ENCODE measurements at regions not wholly inside any gene's neighbourhood (a gene's known extent, or its start where the extent isn't known, plus 50 kb on each side); places are given as distances from the start of the nearest gene placed in this dataset.

- Histone ChIP-seq H2AFZ (ENCODE audit: low read depth, low read length) (no peak overlapping the region), H3K4me1 (ENCODE audit: control insufficient read depth, insufficient read depth, low read depth, low read length) (no peaks in the 10 kb centered on the region), H3K36me3 (ENCODE audit: control insufficient read depth in 1 of 2, insufficient read depth in 2 of 2, low read depth in 1 of 2, low read length in 2 of 2) (no peaks in the 10 kb centered on the region), H3K4ac (ENCODE audit: low read depth in 1 of 2, low read length in 2 of 2) (no peak overlapping the region), H3K27ac (ENCODE audit: low read length, poor library complexity, severe bottlenecking) (no peak overlapping the region), H3K18ac (ENCODE audit: low read depth in 1 of 2, low read length in 2 of 2) (no peak overlapping the region), H3K9me3 (ENCODE audit: control insufficient read depth, low read length) (no peaks in the 10 kb centered on the region), H4K91ac (ENCODE audit: low read length) (no peak overlapping the region), H2BK12ac (ENCODE audit: low read length in 2 of 2) (no peak overlapping the region), H2BK120ac (ENCODE audit: low read depth, low read length) (no peak overlapping the region), H3K79me1 (replicated peaks; ENCODE audit: low read length, poor library complexity, severe bottlenecking) (no peaks in the 10 kb centered on the region), H2BK5ac (ENCODE audit: low read depth, low read length, poor library complexity, severe bottlenecking) (no peak overlapping the region), H3K14ac (ENCODE audit: low read length in 2 of 2) (no peak overlapping the region), H3K4me2 (ENCODE audit: low read length, poor library complexity, severe bottlenecking) (no peak overlapping the region), H4K8ac (ENCODE audit: low read length) (no peak overlapping the region), H2AK5ac (ENCODE audit: low read length, severe bottlenecking) (no peak overlapping the region), H3K23ac (ENCODE audit: low read length in 2 of 2) (no peak overlapping the region), H3K9ac (ENCODE audit: low read length) (no peak overlapping the region), H2BK15ac (ENCODE audit: low read depth, poor library complexity, severe bottlenecking) (no peak overlapping the region), H3K27me3 (ENCODE audit: control insufficient read depth in 1 of 2, insufficient read depth in 1 of 2, low read length in 2 of 2) (no peaks in the 10 kb centered on the region), H3K4me3 (ENCODE audit: insufficient read depth in 1 of 2, low read depth in 1 of 2, low read length in 2 of 2) (no peak overlapping the region)
- 70% methylated on average over 2 of the region's 3 CpGs for WGBS
- DNase-seq, result no peak
Measured at GRCh38 chr4:181960384-181960783, 282.8 kb upstream of the TENM3 start.

- H3K4me1 ChIP-seq (ENCODE audit: control insufficient read depth, insufficient read depth, low read depth, low read length), result no peaks in the 10 kb centered on the region
- 79% methylated on average over 4 of the region's 4 CpGs for WGBS
- H3K36me3 ChIP-seq (ENCODE audit: control insufficient read depth in 1 of 2, insufficient read depth in 2 of 2, low read depth in 1 of 2, low read length in 2 of 2), result no peaks in the 10 kb centered on the region
- DNase-seq, result no peak
- H2BK5ac ChIP-seq (ENCODE audit: low read depth, low read length, poor library complexity, severe bottlenecking), result no peak overlapping the region
- no peaks in the 10 kb centered on the region for H3K27me3 ChIP-seq (ENCODE audit: control insufficient read depth in 1 of 2, insufficient read depth in 1 of 2, low read length in 2 of 2)
- H2BK12ac ChIP-seq (ENCODE audit: low read length in 2 of 2), result no peak overlapping the region
- peak overlapping the region; percentile 56 for H2AK5ac ChIP-seq (ENCODE audit: low read length, severe bottlenecking)
- H3K4ac ChIP-seq (ENCODE audit: low read depth in 1 of 2, low read length in 2 of 2), result no peak overlapping the region
- no peak overlapping the region for H3K14ac ChIP-seq (ENCODE audit: low read length in 2 of 2)
- H3K4me2 ChIP-seq (ENCODE audit: low read length, poor library complexity, severe bottlenecking), result no peak overlapping the region
- H3K23ac ChIP-seq (ENCODE audit: low read length in 2 of 2), result no peak overlapping the region
- H3K9me3 ChIP-seq (ENCODE audit: control insufficient read depth, low read length), result no peaks in the 10 kb centered on the region
- no peak overlapping the region for H3K4me3 ChIP-seq (ENCODE audit: insufficient read depth in 1 of 2, low read depth in 1 of 2, low read length in 2 of 2)
- H3K79me1 ChIP-seq (replicated peaks; ENCODE audit: low read length, poor library complexity, severe bottlenecking), result no peaks in the 10 kb centered on the region
- H2BK120ac ChIP-seq (ENCODE audit: low read depth, low read length), result no peak overlapping the region
- H3K27ac ChIP-seq (ENCODE audit: low read length, poor library complexity, severe bottlenecking), result no peak overlapping the region
- H2BK15ac ChIP-seq (ENCODE audit: low read depth, poor library complexity, severe bottlenecking), result no peak overlapping the region
- H4K8ac ChIP-seq (ENCODE audit: low read length), result no peak overlapping the region
- H2AFZ ChIP-seq (ENCODE audit: low read depth, low read length), result no peak overlapping the region
- H3K9ac ChIP-seq (ENCODE audit: low read length), result no peak overlapping the region
- no peak overlapping the region for H4K91ac ChIP-seq (ENCODE audit: low read length)
- no peak overlapping the region for H3K18ac ChIP-seq (ENCODE audit: low read depth in 1 of 2, low read length in 2 of 2)
Measured at GRCh38 chr4:181962321-181962720, 280.9 kb upstream of the TENM3 start.

GRCh38 chr4:181964731-181965130 lies 278.5 kb upstream of the TENM3 start:
- no peaks in the 10 kb centered on the region for H3K4me1 ChIP-seq (ENCODE audit: control insufficient read depth, insufficient read depth, low read depth, low read length)
- H3K79me1 ChIP-seq (replicated peaks; ENCODE audit: low read length, poor library complexity, severe bottlenecking), result no peaks in the 10 kb centered on the region
- H2AK5ac ChIP-seq (ENCODE audit: low read length, severe bottlenecking), result no peak overlapping the region
- no peak overlapping the region for H3K4me2 ChIP-seq (ENCODE audit: low read length, poor library complexity, severe bottlenecking)
- no peak overlapping the region for H3K9ac ChIP-seq (ENCODE audit: low read length)
- H3K36me3 ChIP-seq (ENCODE audit: control insufficient read depth in 1 of 2, insufficient read depth in 2 of 2, low read depth in 1 of 2, low read length in 2 of 2), result no peaks in the 10 kb centered on the region
- no peak overlapping the region for H2BK120ac ChIP-seq (ENCODE audit: low read depth, low read length)
- H2AFZ ChIP-seq (ENCODE audit: low read depth, low read length), result no peak overlapping the region
- no peaks in the 10 kb centered on the region for H3K27me3 ChIP-seq (ENCODE audit: control insufficient read depth in 1 of 2, insufficient read depth in 1 of 2, low read length in 2 of 2)
- H4K91ac ChIP-seq (ENCODE audit: low read length), result no peak overlapping the region
- no peak overlapping the region for H3K14ac ChIP-seq (ENCODE audit: low read length in 2 of 2)
- H3K4ac ChIP-seq (ENCODE audit: low read depth in 1 of 2, low read length in 2 of 2), result no peak overlapping the region
- 73% methylated on average over 6 of the region's 8 CpGs for WGBS
- no peak overlapping the region for H2BK5ac ChIP-seq (ENCODE audit: low read depth, low read length, poor library complexity, severe bottlenecking)
- H2BK12ac ChIP-seq (ENCODE audit: low read length in 2 of 2), result no peak overlapping the region
- H2BK15ac ChIP-seq (ENCODE audit: low read depth, poor library complexity, severe bottlenecking), result no peak overlapping the region
- H3K18ac ChIP-seq (ENCODE audit: low read depth in 1 of 2, low read length in 2 of 2), result no peak overlapping the region
- no peak overlapping the region for H4K8ac ChIP-seq (ENCODE audit: low read length)
- no peak overlapping the region for H3K4me3 ChIP-seq (ENCODE audit: insufficient read depth in 1 of 2, low read depth in 1 of 2, low read length in 2 of 2)
- H3K23ac ChIP-seq (ENCODE audit: low read length in 2 of 2), result no peak overlapping the region
- H3K27ac ChIP-seq (ENCODE audit: low read length, poor library complexity, severe bottlenecking), result no peak overlapping the region
- H3K9me3 ChIP-seq (ENCODE audit: control insufficient read depth, low read length), result no peaks in the 10 kb centered on the region
- DNase-seq, result no peak

GRCh38 chr4:181966104-181966551 lies 277.1 kb upstream of the TENM3 start:
- H3K9me3 ChIP-seq (ENCODE audit: control insufficient read depth, low read length), result no peaks in the 10 kb centered on the region
- H3K9ac ChIP-seq (ENCODE audit: low read length), result no peak overlapping the region
- no peak overlapping the region for H2BK12ac ChIP-seq (ENCODE audit: low read length in 2 of 2)
- no peaks in the 10 kb centered on the region for H3K36me3 ChIP-seq (ENCODE audit: control insufficient read depth in 1 of 2, insufficient read depth in 2 of 2, low read depth in 1 of 2, low read length in 2 of 2)
- no peak overlapping the region for H2AFZ ChIP-seq (ENCODE audit: low read depth, low read length)
- no peak overlapping the region for H3K23ac ChIP-seq (ENCODE audit: low read length in 2 of 2)
- H3K4me1 ChIP-seq (ENCODE audit: control insufficient read depth, insufficient read depth, low read depth, low read length), result no peaks in the 10 kb centered on the region
- H3K79me1 ChIP-seq (replicated peaks; ENCODE audit: low read length, poor library complexity, severe bottlenecking), result no peaks in the 10 kb centered on the region
- DNase-seq, result no peak
- H2BK120ac ChIP-seq (ENCODE audit: low read depth, low read length), result no peak overlapping the region
- no peak overlapping the region for H2AK5ac ChIP-seq (ENCODE audit: low read length, severe bottlenecking)
- peak overlapping the region; percentile 21 for H4K8ac ChIP-seq (ENCODE audit: low read length)
- H2BK15ac ChIP-seq (ENCODE audit: low read depth, poor library complexity, severe bottlenecking), result no peak overlapping the region
- H3K27ac ChIP-seq (ENCODE audit: low read length, poor library complexity, severe bottlenecking), result no peak overlapping the region
- no peak overlapping the region for H3K4me2 ChIP-seq (ENCODE audit: low read length, poor library complexity, severe bottlenecking)
- no peak overlapping the region for H3K18ac ChIP-seq (ENCODE audit: low read depth in 1 of 2, low read length in 2 of 2)
- H3K4me3 ChIP-seq (ENCODE audit: insufficient read depth in 1 of 2, low read depth in 1 of 2, low read length in 2 of 2), result no peak overlapping the region
- H2BK5ac ChIP-seq (ENCODE audit: low read depth, low read length, poor library complexity, severe bottlenecking), result no peak overlapping the region
- no peak overlapping the region for H4K91ac ChIP-seq (ENCODE audit: low read length)
- H3K27me3 ChIP-seq (ENCODE audit: control insufficient read depth in 1 of 2, insufficient read depth in 1 of 2, low read length in 2 of 2), result no peaks in the 10 kb centered on the region
- WGBS, result 100% methylated on average over 1 of the region's 1 CpG
- no peak overlapping the region for H3K4ac ChIP-seq (ENCODE audit: low read depth in 1 of 2, low read length in 2 of 2)
- no peak overlapping the region for H3K14ac ChIP-seq (ENCODE audit: low read length in 2 of 2)

Measured in mesenchymal stem cell (in vitro differentiated cells and primary cell).